Mesenchymal stem cell (in vitro differentiated cells and primary cell): ENCODE measurements at regions not wholly inside any gene's neighbourhood (a gene's known extent, or its start where the extent isn't known, plus 50 kb on each side); places are given as distances from the start of the nearest gene placed in this dataset.

ENCODE experiments used
- DNase-seq: peaks from one replicate; pipeline ENCODE4 v3.0.0-alpha.2; 2013
- H2AFZ ChIP-seq: one replicate; pipeline ENCODE4 v1.6.1; 2013; ENCODE audit warnings: low read depth, mild to moderate bottlenecking, control low read depth, inconsistent platforms, low read length, moderate library complexity
- H2AK5ac ChIP-seq: 2 replicates; pipeline ENCODE4 v1.6.1; 2013; ENCODE audit warnings: low read length, moderate library complexity, mild to moderate bottlenecking, inconsistent platforms; ENCODE audit not compliant: severe bottlenecking
- H2BK120ac ChIP-seq: one replicate; pipeline ENCODE4 v1.6.1; 2013; ENCODE audit warnings: low read depth, mild to moderate bottlenecking, inconsistent platforms, low read length, moderate library complexity
- H2BK12ac ChIP-seq, 2 experiments: one replicate each; pipeline ENCODE4 v1.6.1; 2013; ENCODE audit warnings: inconsistent platforms in 2 of 2, low read length in 2 of 2, mild to moderate bottlenecking in 2 of 2, moderate library complexity in 2 of 2, control low read depth in 1 of 2
- H2BK15ac ChIP-seq: one replicate; pipeline ENCODE4 v1.6.1; 2013; ENCODE audit warnings: mild to moderate bottlenecking, low read depth, inconsistent platforms; ENCODE audit not compliant: poor library complexity, severe bottlenecking
- H2BK5ac ChIP-seq: 2 replicates; pipeline ENCODE4 v1.6.1; 2013; ENCODE audit warnings: low read depth, mild to moderate bottlenecking, low read length, control low read depth, inconsistent platforms; ENCODE audit not compliant: poor library complexity, severe bottlenecking
- H3K14ac ChIP-seq, 2 experiments: one replicate each; pipeline ENCODE4 v1.6.1; 2013; ENCODE audit warnings: inconsistent platforms in 2 of 2, low read length in 2 of 2, control low read depth in 1 of 2, mild to moderate bottlenecking in 1 of 2, moderate library complexity in 1 of 2
- H3K18ac ChIP-seq, 2 experiments: one replicate each; pipeline ENCODE4 v1.6.1; 2013; ENCODE audit warnings: inconsistent platforms in 2 of 2, low read length in 2 of 2, control low read depth in 1 of 2, low read depth in 1 of 2, mild to moderate bottlenecking in 1 of 2
- H3K23ac ChIP-seq, 2 experiments: one replicate each; pipeline ENCODE4 v1.6.1; 2013; ENCODE audit warnings: inconsistent platforms in 2 of 2, low read length in 2 of 2, mild to moderate bottlenecking in 2 of 2, moderate library complexity in 2 of 2, control low read depth in 1 of 2
- H3K27ac ChIP-seq: 2 replicates; pipeline ENCODE4 v1.5.1; 2013; ENCODE audit warnings: mild to moderate bottlenecking, moderate library complexity, low read length, control low read depth, inconsistent platforms; ENCODE audit not compliant: poor library complexity, severe bottlenecking
- H3K27me3 ChIP-seq, 2 experiments: 2 replicates each; pipeline versions ENCODE4 v1.6.1 to v1.7.0; 2013; ENCODE audit warnings: low read length in 2 of 2, mild to moderate bottlenecking in 2 of 2, moderate library complexity in 2 of 2, control low read depth in 1 of 2, inconsistent platforms in 1 of 2; ENCODE audit not compliant: control insufficient read depth in 1 of 2, insufficient read depth in 1 of 2
- H3K36me3 ChIP-seq, 2 experiments: 2 replicates each; pipeline versions ENCODE4 v1.6.1 to v1.7.0; 2013; ENCODE audit warnings: low read length in 2 of 2, control low read depth in 1 of 2, inconsistent platforms in 1 of 2, low read depth in 1 of 2, mild to moderate bottlenecking in 1 of 2; ENCODE audit not compliant: insufficient read depth in 2 of 2, control insufficient read depth in 1 of 2
- H3K4ac ChIP-seq, 2 experiments: one replicate each; pipeline ENCODE4 v1.6.1; 2013; ENCODE audit warnings: inconsistent platforms in 2 of 2, low read length in 2 of 2, mild to moderate bottlenecking in 2 of 2, moderate library complexity in 2 of 2, control low read depth in 1 of 2, low read depth in 1 of 2
- H3K4me1 ChIP-seq: 2 replicates; pipeline ENCODE4 v1.6.1; 2013; ENCODE audit warnings: low read depth, low read length, control low read depth; ENCODE audit not compliant: control insufficient read depth, insufficient read depth
- H3K4me2 ChIP-seq: 2 replicates; pipeline ENCODE4 v1.6.1; 2013; ENCODE audit warnings: low read length, mild to moderate bottlenecking, inconsistent platforms; ENCODE audit not compliant: poor library complexity, severe bottlenecking
- H3K4me3 ChIP-seq, 2 experiments: 2 replicates each; pipeline versions ENCODE4 v1.5.1 to v1.7.0; 2013; ENCODE audit warnings: low read length in 2 of 2, mild to moderate bottlenecking in 2 of 2, control low read depth in 1 of 2, low read depth in 1 of 2; ENCODE audit not compliant: insufficient read depth in 1 of 2
- H3K79me1 ChIP-seq: replicated peaks from 2 replicates; pipeline ENCODE4 v1.6.1; 2013; ENCODE audit warnings: mild to moderate bottlenecking, control low read depth, low read length, inconsistent platforms; ENCODE audit not compliant: poor library complexity, severe bottlenecking
- H3K9ac ChIP-seq: 2 replicates; pipeline ENCODE4 v1.7.0; 2013; ENCODE audit warnings: mild to moderate bottlenecking, low read length, moderate library complexity
- H3K9me3 ChIP-seq: 2 replicates; pipeline ENCODE4 v1.7.0; 2013; ENCODE audit warnings: mild to moderate bottlenecking, low read length; ENCODE audit not compliant: control insufficient read depth
- H4K8ac ChIP-seq: one replicate; pipeline ENCODE4 v1.6.1; 2013; ENCODE audit warnings: inconsistent platforms, mild to moderate bottlenecking, low read length, moderate library complexity
- H4K91ac ChIP-seq: one replicate; pipeline ENCODE4 v1.6.1; 2013; ENCODE audit warnings: mild to moderate bottlenecking, low read length, inconsistent platforms
- WGBS: methylation state at CpG from one replicate; pipeline ENCODE4 v1.1.7; 2013; ENCODE audit warnings: mixed read lengths; 5-methylcytosine and 5-hydroxymethylcytosine counted together

GRCh38 chr2:236802862-236803261 lies 233.2 kb downstream of the ACKR3 start:
- no peaks in the 10 kb centered on the region for H3K27me3 ChIP-seq
- no peaks in the 10 kb centered on the region for H3K4me1 ChIP-seq
- H3K14ac ChIP-seq = peak overlapping the region in 1 of 2 experiments; percentile 70
- H3K9me3 ChIP-seq = peaks cover 3% of the 10 kb centered on the region
- no peak overlapping the region for H2BK15ac ChIP-seq
- H3K23ac ChIP-seq = no peak overlapping the region
- no peak overlapping the region for H3K4me2 ChIP-seq
- H2AFZ ChIP-seq = no peak overlapping the region
- H2BK12ac ChIP-seq = no peak overlapping the region
- WGBS = 91% methylated on average over 6 of the region's 6 CpGs
- H3K18ac ChIP-seq = no peak overlapping the region
- H3K9ac ChIP-seq = no peak overlapping the region
- no peak overlapping the region for H3K4ac ChIP-seq
- H4K91ac ChIP-seq = no peak overlapping the region
- no peak for DNase-seq
- no peak overlapping the region for H3K27ac ChIP-seq
- H2AK5ac ChIP-seq = no peak overlapping the region
- H4K8ac ChIP-seq = no peak overlapping the region
- H2BK120ac ChIP-seq = no peak overlapping the region
- H3K4me3 ChIP-seq = no peak overlapping the region
- no peaks in the 10 kb centered on the region for H3K79me1 ChIP-seq
- no peak overlapping the region for H2BK5ac ChIP-seq
- no peaks in the 10 kb centered on the region for H3K36me3 ChIP-seq

GRCh38 chr2:236803621-236804020 lies 234.0 kb downstream of the ACKR3 start:
- H2BK12ac ChIP-seq = no peak overlapping the region
- H3K27ac ChIP-seq = no peak overlapping the region
- no peak overlapping the region for H2AFZ ChIP-seq
- no peak overlapping the region for H3K4me2 ChIP-seq
- H4K91ac ChIP-seq = no peak overlapping the region
- H3K27me3 ChIP-seq = no peaks in the 10 kb centered on the region
- no peak overlapping the region for H3K4me3 ChIP-seq
- H3K4ac ChIP-seq = no peak overlapping the region
- no peak overlapping the region for H4K8ac ChIP-seq
- H3K9me3 ChIP-seq = peaks cover 6% of the 10 kb centered on the region
- no peaks in the 10 kb centered on the region for H3K79me1 ChIP-seq
- no peaks in the 10 kb centered on the region for H3K4me1 ChIP-seq
- no peak overlapping the region for H2BK15ac ChIP-seq
- no peak for DNase-seq
- H3K18ac ChIP-seq = no peak overlapping the region
- H3K14ac ChIP-seq = no peak overlapping the region
- no peak overlapping the region for H2BK5ac ChIP-seq
- 64% methylated on average over 18 of the region's 20 CpGs for WGBS
- H2BK120ac ChIP-seq = no peak overlapping the region
- no peak overlapping the region for H2AK5ac ChIP-seq
- H3K9ac ChIP-seq = no peak overlapping the region
- H3K23ac ChIP-seq = no peak overlapping the region
- H3K36me3 ChIP-seq = no peaks in the 10 kb centered on the region

DNA sequence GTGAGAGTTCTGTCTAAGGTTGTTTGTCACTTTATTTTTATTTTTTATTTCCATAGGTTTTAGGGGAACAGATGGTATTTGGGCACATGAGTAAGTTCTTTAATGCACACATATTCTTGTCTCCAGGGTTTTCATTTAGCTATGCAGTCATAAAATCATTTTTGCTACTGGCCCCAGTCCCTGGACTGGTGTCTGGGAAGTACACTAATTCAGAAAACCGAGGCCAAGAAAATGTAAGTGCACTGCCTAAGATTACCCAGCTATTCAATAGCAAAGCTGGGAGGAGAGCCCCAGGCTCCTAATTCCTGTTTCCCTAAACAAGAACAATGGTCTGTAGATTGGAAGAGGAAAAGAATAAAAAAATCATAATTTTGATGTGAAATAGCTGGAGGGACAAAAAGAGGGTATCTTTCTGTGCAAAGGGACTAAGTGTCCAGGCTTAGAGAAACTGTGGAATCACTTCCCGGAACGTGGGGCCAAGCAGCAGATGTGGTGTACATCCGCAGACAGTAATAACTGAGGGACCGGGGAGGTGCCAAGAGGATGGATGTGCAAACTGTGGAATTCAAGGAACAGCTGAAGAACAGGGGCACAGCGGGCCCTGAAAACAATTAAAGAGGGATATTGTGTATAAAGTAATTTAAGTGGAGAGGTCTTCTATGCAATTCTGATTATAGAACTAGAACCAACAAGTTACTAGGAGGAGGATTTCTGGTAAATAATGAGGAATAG lies 236.3 kb downstream of the ACKR3 start:
- no peaks in the 10 kb centered on the region for H3K79me1 ChIP-seq
- no peak overlapping the region for H2AK5ac ChIP-seq
- H3K4ac ChIP-seq = no peak overlapping the region
- H2BK12ac ChIP-seq = no peak overlapping the region
- H3K4me2 ChIP-seq = no peak overlapping the region
- H3K14ac ChIP-seq = no peak overlapping the region
- H3K27me3 ChIP-seq = no peaks in the 10 kb centered on the region
- no peak overlapping the region for H3K27ac ChIP-seq
- no peak overlapping the region for H4K91ac ChIP-seq
- no peak for DNase-seq
- no peak overlapping the region for H2AFZ ChIP-seq
- no peak overlapping the region for H2BK120ac ChIP-seq
- H2BK15ac ChIP-seq = no peak overlapping the region
- no peak overlapping the region for H4K8ac ChIP-seq
- H3K4me1 ChIP-seq = no peaks in the 10 kb centered on the region
- H3K9ac ChIP-seq = peak overlapping the region; percentile 24
- no peak overlapping the region for H3K18ac ChIP-seq
- no peak overlapping the region for H2BK5ac ChIP-seq
- no peak overlapping the region for H3K23ac ChIP-seq
- no peak overlapping the region for H3K4me3 ChIP-seq
- peaks cover 18% of the 10 kb centered on the region for H3K9me3 ChIP-seq
- no peaks in the 10 kb centered on the region for H3K36me3 ChIP-seq
- WGBS = 89% methylated on average over 6 of the region's 6 CpGs

DNA sequence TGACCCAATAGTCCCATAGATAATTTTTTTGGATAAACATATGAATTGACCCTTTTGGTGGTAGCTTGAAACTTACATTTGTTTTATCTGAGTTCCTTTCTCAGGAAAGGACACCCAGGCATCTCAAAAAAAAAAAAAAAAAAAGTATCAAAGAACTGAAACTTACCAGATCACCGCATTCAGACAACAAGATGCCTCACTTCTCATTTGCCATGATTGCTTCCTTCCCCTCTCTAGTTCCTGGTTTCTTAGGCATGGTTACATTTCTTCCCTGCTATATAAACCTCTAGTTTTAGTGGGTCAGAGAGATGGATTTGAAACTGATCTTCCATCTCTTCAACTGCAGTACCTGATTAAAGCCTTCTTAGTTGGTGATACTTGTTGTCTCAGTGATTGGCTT lies 240.1 kb downstream of the ACKR3 start:
- no peaks in the 10 kb centered on the region for H3K79me1 ChIP-seq
- no peak overlapping the region for H3K4me2 ChIP-seq
- no peak overlapping the region for H3K18ac ChIP-seq
- H3K36me3 ChIP-seq = no peaks in the 10 kb centered on the region
- no peak overlapping the region for H4K91ac ChIP-seq
- no peak overlapping the region for H3K27ac ChIP-seq
- H3K23ac ChIP-seq = no peak overlapping the region
- no peak overlapping the region for H2BK12ac ChIP-seq
- H3K14ac ChIP-seq = no peak overlapping the region
- H2BK5ac ChIP-seq = no peak overlapping the region
- H2AK5ac ChIP-seq = no peak overlapping the region
- no peak for DNase-seq
- no peaks in the 10 kb centered on the region for H3K4me1 ChIP-seq
- peak overlapping the region in 1 of 2 experiments; percentile 8 for H3K4me3 ChIP-seq
- no CpG with 5 or more reads among the region's 1 CpG for WGBS
- peaks cover 18% of the 10 kb centered on the region for H3K9me3 ChIP-seq
- no peak overlapping the region for H3K9ac ChIP-seq
- no peak overlapping the region for H2AFZ ChIP-seq
- H2BK15ac ChIP-seq = no peak overlapping the region
- no peak overlapping the region for H3K4ac ChIP-seq
- peaks cover 0 to 4% of the 10 kb centered on the region in 2 experiments for H3K27me3 ChIP-seq
- no peak overlapping the region for H4K8ac ChIP-seq
- no peak overlapping the region for H2BK120ac ChIP-seq
